ENCODE measurements at regions not wholly inside any gene's neighbourhood (a gene's known extent, or its start where the extent isn't known, plus 50 kb on each side); places are given as distances from the start of the nearest gene placed in this dataset.

DNA sequence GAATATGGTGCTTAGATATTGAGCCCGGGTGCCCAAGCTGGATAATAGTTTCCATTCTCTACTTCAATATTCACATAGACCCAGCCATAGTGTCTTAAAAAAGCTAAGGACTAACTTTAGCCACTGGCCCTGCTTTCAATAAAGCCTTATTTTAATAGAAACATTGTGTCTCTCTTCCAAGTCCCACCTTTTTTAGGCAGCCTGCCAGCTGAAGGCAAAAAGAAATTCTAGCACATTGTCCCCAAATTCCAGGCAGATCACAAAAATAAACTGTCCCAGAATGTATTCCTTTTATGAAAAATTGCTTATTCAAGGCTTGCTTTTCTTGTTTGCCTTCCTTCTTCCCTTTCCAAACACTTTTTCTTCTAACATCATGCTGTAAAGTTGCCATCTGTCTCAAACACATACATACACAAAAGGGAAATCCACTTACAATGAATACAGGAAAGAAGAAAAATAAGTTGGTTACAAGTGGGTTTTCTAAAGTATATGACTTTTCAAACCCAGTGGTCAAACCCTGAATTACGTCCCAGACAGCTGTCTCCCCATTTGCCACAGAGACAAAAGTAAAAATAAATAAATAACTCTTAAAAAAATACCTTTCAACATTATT lies 778.5 kb downstream of the BCL11A start:
- Histone ChIP-seq H3K79me2 (ENCODE audit: insufficient read depth, low read length) (no peaks in the 10 kb centered on the region), H3K9me2 (ENCODE audit: low read depth, low read length) (no peaks in the 10 kb centered on the region), H3K9ac (ENCODE audit: low read length) (no peak overlapping the region), H3K27me3 (ENCODE audit: insufficient read depth, low read length) (no peaks in the 10 kb centered on the region), H3K4me3 (ENCODE audit: low read depth, low read length, poor library complexity, severe bottlenecking) (no peak overlapping the region), H3K4me1 (ENCODE audit: insufficient read depth, low read length, severe bottlenecking) (no peaks in the 10 kb centered on the region), H3K36me3 (ENCODE audit: insufficient read depth, low read length) (no peaks in the 10 kb centered on the region), H3K9me3 (ENCODE audit: low read length) (no peaks in the 10 kb centered on the region), H3K27ac (ENCODE audit: low read depth, low read length, poor library complexity, severe bottlenecking) (no peak overlapping the region), H2AFZ (ENCODE audit: low read length) (no peak overlapping the region), H3K4me2 (ENCODE audit: low read length) (no peak overlapping the region), H4K20me1 (ENCODE audit: insufficient read depth, low read length) (no peaks in the 10 kb centered on the region), H3F3A (ENCODE audit: insufficient read depth, low read length) (no peaks in the 10 kb centered on the region)
- TF ChIP-seq, protein P1, sequence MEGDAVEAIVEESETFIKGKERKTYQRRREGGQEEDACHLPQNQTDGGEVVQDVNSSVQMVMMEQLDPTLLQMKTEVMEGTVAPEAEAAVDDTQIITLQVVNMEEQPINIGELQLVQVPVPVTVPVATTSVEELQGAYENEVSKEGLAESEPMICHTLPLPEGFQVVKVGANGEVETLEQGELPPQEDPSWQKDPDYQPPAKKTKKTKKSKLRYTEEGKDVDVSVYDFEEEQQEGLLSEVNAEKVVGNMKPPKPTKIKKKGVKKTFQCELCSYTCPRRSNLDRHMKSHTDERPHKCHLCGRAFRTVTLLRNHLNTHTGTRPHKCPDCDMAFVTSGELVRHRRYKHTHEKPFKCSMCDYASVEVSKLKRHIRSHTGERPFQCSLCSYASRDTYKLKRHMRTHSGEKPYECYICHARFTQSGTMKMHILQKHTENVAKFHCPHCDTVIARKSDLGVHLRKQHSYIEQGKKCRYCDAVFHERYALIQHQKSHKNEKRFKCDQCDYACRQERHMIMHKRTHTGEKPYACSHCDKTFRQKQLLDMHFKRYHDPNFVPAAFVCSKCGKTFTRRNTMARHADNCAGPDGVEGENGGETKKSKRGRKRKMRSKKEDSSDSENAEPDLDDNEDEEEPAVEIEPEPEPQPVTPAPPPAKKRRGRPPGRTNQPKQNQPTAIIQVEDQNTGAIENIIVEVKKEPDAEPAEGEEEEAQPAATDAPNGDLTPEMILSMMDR (IDR thresholded peaks at IDR 0.05; ENCODE audit: low read length) = no peak; the same call in 1 of the 2 replicates
- no peak for TF ChIP-seq EZH2 (IDR thresholded peaks at IDR 0.05; ENCODE audit: borderline replicate concordance, low read length)

DNA sequence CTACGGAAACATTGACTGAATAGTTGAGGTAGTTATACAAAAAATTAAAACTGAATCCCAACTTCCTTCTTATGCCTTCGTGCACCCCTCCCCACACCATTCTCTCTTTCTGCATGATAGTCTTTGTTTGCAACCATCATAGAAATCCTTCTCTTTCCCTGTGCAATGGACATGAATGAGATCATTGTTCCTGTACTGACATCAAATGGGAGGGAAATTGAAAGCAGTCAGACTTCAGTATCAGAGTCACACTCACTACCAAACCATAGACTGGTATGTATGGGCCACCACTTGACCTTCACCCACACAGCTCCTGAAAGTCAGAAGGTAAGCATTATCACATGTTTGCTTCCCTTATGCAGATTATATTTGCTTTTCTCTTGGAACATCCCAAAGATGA lies 782.8 kb downstream of the BCL11A start:
- Histone ChIP-seq H3K4me1 (ENCODE audit: insufficient read depth, low read length, severe bottlenecking) (no peaks in the 10 kb centered on the region), H3K27ac (ENCODE audit: low read depth, low read length, poor library complexity, severe bottlenecking) (no peak overlapping the region), H3K36me3 (ENCODE audit: insufficient read depth, low read length) (no peaks in the 10 kb centered on the region), H4K20me1 (ENCODE audit: insufficient read depth, low read length) (no peaks in the 10 kb centered on the region), H3K9me2 (ENCODE audit: low read depth, low read length) (no peaks in the 10 kb centered on the region), H2AFZ (ENCODE audit: low read length) (no peak overlapping the region), H3K79me2 (ENCODE audit: insufficient read depth, low read length) (no peaks in the 10 kb centered on the region), H3K4me3 (ENCODE audit: low read depth, low read length, poor library complexity, severe bottlenecking) (no peak overlapping the region), H3K27me3 (ENCODE audit: insufficient read depth, low read length) (no peaks in the 10 kb centered on the region), H3K9ac (ENCODE audit: low read length) (no peak overlapping the region), H3F3A (ENCODE audit: insufficient read depth, low read length) (no peaks in the 10 kb centered on the region), H3K4me2 (ENCODE audit: low read length) (no peak overlapping the region), H3K9me3 (ENCODE audit: low read length) (no peaks in the 10 kb centered on the region)
- no peak for TF ChIP-seq EZH2 (IDR thresholded peaks at IDR 0.05; ENCODE audit: borderline replicate concordance, low read length)

DNA sequence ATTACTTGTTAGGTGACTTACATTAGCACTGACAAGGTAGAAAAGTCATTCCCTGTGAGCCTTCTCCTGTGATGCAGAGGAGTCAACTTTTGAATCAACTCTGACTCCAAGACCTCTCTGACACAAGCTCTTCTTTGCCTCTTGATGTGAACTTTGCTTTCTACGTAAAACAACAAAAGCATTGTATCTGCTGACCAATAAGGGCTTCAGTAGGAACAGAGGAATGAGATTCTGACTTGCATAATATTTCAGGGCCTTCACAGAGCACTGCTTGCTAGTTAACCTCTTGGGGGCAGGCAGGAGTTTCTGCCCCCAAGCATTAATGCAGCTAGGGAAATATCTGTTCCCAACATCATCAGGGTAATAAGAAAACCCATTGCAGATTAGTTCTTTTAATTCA lies 791.5 kb downstream of the BCL11A start:
- Histone ChIP-seq H4K20me1 (ENCODE audit: insufficient read depth, low read length) (no peaks in the 10 kb centered on the region), H3K9me2 (ENCODE audit: low read depth, low read length) (no peaks in the 10 kb centered on the region), H3K9ac (ENCODE audit: low read length) (no peak overlapping the region), H3K27ac (ENCODE audit: low read depth, low read length, poor library complexity, severe bottlenecking) (no peak overlapping the region), H3K4me3 (ENCODE audit: low read depth, low read length, poor library complexity, severe bottlenecking) (no peak overlapping the region), H3K4me1 (ENCODE audit: insufficient read depth, low read length, severe bottlenecking) (no peaks in the 10 kb centered on the region), H3K9me3 (ENCODE audit: low read length) (no peaks in the 10 kb centered on the region), H3K36me3 (ENCODE audit: insufficient read depth, low read length) (no peaks in the 10 kb centered on the region), H3K27me3 (ENCODE audit: insufficient read depth, low read length) (no peaks in the 10 kb centered on the region), H2AFZ (ENCODE audit: low read length) (no peak overlapping the region), H3F3A (ENCODE audit: insufficient read depth, low read length) (no peaks in the 10 kb centered on the region), H3K4me2 (ENCODE audit: low read length) (no peak overlapping the region), H3K79me2 (ENCODE audit: insufficient read depth, low read length) (no peaks in the 10 kb centered on the region)
- TF ChIP-seq, protein P1 (IDR thresholded peaks at IDR 0.05; ENCODE audit: low read length) = peak; percentile 8; the same call in 1 of the 2 replicates
- TF ChIP-seq EZH2 (IDR thresholded peaks at IDR 0.05; ENCODE audit: borderline replicate concordance, low read length) = no peak

DNA sequence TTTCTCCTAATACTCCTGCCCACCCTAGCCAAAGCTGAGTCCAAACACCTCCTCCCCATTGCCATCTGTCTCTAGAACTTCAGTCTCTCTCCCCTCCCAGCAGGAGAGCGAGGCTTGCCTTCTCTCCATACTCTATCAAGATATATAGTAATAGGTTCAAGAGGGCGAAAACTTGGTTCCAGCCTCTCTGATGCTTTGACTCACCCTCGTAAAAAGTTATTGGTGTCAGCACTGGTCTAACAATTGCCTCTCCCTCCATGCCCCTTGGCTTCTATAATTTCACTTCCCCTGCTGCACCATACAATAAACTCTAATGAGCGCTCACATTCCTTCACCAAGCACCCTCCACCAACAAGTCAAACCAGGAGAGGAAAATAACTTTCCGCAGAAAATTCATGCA lies 797.3 kb downstream of the BCL11A start:
- Histone ChIP-seq H3K9me3 (ENCODE audit: low read length) (no peaks in the 10 kb centered on the region), H3K36me3 (ENCODE audit: insufficient read depth, low read length) (no peaks in the 10 kb centered on the region), H3K79me2 (ENCODE audit: insufficient read depth, low read length) (no peaks in the 10 kb centered on the region), H4K20me1 (ENCODE audit: insufficient read depth, low read length) (no peaks in the 10 kb centered on the region), H3K4me3 (ENCODE audit: low read depth, low read length, poor library complexity, severe bottlenecking) (no peak overlapping the region), H3K4me1 (ENCODE audit: insufficient read depth, low read length, severe bottlenecking) (no peaks in the 10 kb centered on the region), H3K9me2 (ENCODE audit: low read depth, low read length) (no peaks in the 10 kb centered on the region), H3K9ac (ENCODE audit: low read length) (no peak overlapping the region), H2AFZ (ENCODE audit: low read length) (no peak overlapping the region), H3F3A (ENCODE audit: insufficient read depth, low read length) (no peaks in the 10 kb centered on the region), H3K27ac (ENCODE audit: low read depth, low read length, poor library complexity, severe bottlenecking) (no peak overlapping the region), H3K4me2 (ENCODE audit: low read length) (no peak overlapping the region), H3K27me3 (ENCODE audit: insufficient read depth, low read length) (no peaks in the 10 kb centered on the region)
- TF ChIP-seq, protein P1 (IDR thresholded peaks at IDR 0.05; ENCODE audit: low read length) = no peak
- no peak for TF ChIP-seq EZH2 (IDR thresholded peaks at IDR 0.05; ENCODE audit: borderline replicate concordance, low read length)

All from OCI-LY1 (cell line).